Activated CD4-positive, CD25-positive, alpha-beta regulatory T cell treated with anti-CD3 and anti-CD28 coated beads, Interleukin-2, amount 50 U/mL, for 24 hours (primary cell): ENCODE measurements at regions not wholly inside any gene's neighbourhood (a gene's known extent, or its start where the extent isn't known, plus 50 kb on each side); places are given as distances from the start of the nearest gene placed in this dataset.
A peak's percentile ranks its signal among the peaks of the same experiment; 100 is the strongest.

Experiments
- ATAC-seq, 2 donors: fragments of 150-1000 bp; cut with Tn5 transposase; one replicate each; pipeline ENCODE4 v1.10.0; 2021; ENCODE audit warnings: mild to moderate bottlenecking in 1 of 2, moderate library complexity in 1 of 2

DNA sequence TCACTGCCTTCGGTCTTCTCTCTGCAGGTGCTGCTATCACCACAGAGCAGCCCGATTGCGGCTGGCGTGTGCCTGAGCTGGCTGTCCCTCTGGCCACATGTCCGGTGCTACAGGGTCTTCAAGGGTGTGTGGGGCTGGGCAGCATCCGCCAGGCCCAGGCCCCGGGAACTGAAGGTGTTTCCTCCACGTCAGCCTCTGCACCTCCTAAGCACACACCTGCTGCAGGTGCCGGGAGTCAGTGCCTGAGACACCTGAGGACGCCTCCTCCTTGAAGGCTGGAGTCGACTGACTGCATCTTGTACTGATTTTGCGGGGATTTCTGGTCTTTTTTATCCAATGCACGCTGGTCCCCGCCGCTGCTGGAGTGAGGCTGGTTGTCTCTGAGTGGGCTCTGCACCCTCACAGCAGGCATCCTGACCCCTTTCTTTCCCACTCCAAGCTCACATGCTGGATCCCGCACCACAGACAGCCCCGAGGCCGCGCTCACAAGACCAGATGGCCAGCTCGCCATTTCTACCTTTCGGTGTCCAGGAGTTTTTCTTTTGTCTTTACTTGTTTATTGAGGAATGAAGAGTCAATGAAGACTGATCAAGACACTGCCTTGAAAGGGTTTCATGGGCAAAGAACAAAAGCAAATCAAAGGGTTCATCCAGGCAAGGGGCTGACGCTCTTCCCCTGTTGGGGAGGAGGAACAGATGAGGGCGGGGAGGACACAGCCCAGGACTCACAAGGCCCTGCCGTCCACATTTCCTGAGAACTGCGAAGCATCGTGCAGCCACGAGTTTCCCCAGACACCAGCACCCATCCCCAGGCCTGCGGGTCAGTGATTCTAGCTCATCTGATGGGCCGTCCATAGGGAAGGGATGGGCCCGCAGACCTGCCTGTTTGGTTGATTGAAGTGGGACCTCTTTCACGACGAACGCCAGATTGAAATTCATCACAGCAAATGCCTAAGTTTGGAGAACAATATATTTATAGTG is 203.8 kb upstream of the SOX1 start:
- ATAC-seq: no peak

DNA sequence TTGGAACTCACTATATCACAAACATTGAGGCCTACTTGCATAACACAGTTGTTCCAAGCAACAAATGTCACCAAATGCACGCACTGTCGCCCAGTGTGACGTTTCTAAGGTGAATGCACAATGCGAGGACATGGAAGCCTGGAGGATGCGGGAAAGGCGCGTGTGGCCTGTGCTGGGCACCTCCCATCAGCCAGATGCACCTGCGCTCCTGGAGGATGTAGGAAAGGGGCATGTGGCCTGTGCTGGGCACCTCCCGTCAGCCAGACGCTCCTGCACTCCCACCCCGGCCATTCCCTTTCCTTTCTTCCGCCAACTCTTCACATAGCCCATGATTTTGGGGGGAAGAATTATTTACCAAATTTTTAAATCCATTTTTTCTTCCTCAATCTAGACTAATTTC is 202.4 kb upstream of the SOX1 start:
- no peak for ATAC-seq

DNA sequence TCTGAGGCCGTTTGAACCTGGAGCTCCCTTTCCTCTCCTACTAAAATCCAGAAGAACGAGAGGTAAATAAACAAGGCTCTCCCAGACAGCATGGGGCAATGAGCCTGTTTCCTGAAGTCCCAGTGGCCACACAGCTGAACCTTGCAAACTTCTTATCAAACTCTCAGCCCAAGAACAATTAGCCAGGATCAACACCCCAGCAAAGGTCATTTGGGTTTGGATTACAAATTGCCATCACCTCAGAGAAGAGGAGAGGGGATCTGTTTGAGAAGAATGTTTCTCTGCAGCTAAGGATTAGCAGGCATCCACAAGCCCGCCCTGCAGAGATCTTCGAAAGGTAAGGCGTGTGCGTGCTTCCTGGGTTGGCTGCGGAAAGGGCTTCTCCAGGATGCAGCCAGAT is 201.9 kb upstream of the SOX1 start:
- ATAC-seq: no peak

DNA sequence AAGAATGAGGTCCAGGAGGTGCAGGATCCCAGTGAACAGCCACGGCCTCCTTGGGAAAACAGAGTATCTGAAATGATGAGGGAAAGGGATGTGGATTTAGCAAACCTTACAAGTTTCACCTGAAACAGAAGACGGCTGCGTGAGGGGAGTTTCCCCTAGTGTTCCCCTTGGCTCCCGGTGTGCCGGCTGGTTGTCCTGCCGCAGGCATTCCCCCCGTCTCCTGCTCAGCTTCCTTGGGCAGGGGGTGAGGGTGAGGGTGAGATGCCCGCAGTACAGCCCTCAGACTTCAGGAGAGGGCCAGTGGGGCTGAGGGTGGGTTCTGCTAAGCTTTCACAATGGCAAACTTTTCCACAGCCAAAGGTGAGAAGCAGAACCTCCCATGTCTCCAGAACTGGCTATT is 201.1 kb upstream of the SOX1 start:
- no peak for ATAC-seq

DNA sequence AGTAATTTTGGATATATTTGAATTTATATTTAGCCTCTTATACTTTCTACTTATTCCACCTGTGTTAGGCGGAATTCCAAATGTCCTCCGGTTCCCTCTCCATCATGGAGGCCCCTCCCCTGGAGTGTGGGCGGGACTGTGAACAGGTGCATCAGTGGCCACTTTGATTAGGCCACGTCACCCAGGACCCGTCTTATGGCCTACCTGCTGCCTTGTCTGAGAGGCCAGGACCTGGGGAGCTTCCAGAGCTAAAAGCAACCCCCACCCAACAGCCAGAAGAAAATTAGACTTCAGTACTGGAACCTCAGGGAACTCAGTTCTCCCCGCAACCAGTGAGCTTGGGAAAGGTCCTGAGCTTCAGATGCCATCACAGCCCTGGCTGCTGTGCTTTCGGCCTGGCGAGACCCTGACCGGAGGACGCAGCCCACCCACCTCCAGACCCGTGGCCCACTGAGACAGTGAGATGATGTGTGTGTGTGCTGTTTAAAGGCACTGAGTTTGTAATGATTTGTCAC is 200.2 kb upstream of the SOX1 start:
- no peak for ATAC-seq

DNA sequence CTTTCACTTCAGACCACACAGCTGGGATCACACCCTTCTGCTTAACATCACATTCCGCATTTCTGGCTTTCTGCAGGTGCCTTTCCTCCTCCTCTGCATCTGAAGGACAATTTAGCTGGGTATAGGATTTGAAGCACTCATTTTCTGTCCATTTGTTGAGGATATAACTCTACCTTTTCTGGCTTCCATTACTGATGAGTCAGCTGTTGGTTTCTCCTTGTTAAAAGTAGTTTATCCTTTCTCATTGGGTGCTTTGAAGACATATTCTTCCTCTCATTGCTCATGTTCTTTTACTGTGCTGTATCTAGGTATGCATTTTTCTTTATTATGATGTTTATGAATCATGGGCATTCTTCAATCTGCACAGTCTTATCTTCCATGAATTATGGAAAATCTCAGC is 199.3 kb upstream of the SOX1 start:
- ATAC-seq: no peak

DNA sequence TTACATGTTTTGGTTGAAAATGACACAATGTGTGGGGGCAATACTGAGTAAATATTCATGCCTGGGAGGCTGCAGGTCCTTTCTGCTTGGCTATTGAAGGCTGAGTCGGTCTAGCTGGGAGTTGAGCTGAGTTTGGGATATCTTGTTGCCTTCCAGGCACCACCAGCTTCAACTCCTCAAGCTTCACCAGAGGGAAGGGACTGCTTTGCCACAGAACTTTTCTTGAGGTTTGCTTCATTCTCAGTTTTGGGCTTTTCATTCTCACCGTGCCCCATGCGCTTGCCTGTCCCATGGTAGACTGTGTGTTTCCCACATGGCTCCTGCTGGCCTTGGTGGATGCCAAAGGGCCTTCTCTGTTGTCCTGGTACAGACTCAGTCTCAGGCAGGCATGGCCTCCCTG is 198.2 kb upstream of the SOX1 start:
- no peak for ATAC-seq

DNA sequence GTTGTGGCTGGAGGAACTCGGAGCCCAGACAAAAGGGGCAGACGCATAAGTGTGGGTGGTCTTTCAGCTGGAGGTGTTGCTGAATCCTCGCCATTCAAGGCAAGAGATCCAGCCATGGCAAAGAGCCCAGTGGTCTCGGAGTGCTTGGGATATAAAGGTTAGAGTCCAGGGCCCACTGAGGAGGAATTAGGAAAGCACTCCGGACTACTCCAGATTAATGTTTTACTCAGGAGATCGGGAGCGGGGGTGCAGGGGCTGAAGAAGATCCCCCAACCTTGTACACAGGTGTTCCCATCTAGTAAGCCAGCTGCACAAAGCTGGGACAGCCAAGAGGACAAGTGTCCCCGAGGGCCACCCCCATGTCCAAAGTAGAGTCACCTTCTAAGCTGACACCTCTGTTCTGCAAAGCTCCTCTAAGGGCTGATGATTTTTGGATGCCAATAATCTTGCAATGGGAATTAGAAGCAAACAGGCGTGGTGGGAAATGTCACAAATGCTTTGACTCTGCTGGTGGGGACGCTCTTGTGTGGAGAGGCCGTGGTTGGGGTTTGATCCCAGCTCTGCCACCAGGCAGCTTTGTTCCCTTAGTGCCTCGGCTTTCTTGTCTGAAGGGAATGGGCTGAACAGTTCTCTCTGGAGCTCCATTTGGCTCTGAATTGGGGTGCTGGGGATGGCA is 194.3 kb upstream of the SOX1 start:
- no peak for ATAC-seq

DNA sequence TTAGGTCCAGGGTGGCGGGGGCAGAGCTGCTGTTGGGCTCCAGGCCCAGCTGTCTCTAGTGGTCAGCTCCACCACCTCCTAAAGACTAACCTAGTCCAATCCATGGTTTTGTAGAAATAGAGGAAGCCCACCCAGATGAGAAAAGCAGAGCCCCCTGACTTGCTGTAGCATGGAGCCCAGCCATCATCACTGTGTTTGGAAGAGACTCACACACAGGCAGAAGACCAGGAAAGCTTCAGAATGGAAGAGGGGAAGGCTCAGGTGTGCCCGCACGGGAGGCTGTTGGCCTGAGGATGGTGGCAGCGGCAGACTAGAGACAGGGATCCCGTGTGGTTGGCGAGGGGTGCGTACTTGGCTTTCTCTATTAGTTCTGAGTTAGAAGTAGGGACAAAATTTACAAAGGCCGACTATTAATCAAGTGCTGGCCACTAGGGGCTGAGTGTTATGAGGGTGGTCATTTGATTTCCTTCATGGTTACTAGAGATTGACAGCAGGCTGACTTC is 193.2 kb upstream of the SOX1 start:
- no peak for ATAC-seq

DNA sequence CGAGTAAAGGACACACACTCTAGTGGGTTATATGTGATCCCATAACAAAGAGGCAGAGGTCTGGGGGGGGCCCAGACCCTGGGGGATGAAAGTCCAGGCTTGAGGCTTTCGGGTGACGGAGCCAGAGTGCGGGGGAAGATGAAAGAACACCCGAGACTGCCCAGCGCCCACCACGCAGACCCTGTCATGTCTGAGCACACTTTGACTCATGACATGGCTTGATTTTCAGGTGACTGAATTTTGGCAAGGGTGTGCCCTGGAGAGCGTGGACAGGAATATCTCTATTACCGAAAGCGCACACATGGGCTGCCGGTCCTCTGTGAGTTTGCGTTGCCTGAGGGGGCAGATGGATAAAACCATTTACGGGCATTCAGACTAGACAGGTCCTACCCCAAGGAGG is 192.0 kb upstream of the SOX1 start:
- ATAC-seq: no peak

DNA sequence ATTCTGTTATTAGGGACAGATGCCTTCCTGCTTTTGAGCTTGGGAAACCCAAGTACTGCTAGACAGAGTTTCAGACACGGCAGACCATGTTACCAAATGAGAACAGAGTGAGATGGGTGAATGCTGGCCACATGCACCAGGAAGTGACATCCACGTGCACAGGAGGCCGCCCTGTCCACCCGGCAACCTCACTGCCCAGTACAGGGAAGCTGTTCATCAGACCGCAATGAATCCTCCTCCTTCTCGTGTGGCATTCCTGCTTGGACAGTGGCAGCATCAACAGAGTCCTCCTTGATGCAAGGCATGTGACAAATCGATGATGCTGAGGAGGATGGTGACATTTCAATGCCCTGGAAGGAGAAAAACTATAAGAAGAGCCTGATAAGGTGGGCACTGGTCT is 191.0 kb upstream of the SOX1 start:
- ATAC-seq: no peak

DNA sequence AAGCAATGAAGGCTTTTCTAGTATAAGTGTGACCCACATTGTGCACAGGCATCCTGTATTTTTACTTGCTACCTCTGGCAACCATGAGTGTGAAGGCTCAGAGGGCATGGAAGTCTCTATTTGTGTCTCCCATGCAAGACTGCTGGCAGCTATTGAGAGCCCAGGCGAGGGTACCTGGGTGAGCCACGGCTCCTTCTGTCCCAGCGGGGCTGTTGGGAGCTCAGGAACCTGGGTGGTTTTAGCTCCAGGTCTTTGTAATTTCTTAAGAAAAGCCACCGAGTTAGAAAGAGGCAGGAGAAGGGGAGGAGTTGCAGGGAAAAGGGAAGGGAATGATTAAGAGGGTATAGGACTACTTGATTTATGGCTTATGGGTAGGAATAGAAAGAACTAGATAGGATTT is 190.4 kb upstream of the SOX1 start:
- ATAC-seq: no peak

DNA sequence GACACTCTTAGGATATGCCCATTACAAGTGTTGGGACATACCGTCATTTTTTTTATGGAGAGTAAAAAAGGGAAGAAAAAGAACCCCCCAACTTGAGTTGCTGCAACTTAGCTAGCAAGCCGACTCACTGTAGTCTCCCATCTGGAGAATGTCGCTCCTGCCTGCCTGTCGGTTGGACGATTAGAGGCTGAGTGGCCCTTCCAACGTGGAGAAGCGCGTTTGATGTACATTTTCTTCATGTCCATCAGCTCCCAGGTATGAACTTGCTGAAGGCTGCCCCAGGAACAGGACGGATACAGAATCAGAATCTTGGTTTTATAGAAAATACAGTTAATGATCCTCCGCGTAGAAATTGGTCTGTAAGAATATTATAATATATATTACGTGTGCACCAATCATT is 189.0 kb upstream of the SOX1 start:
- ATAC-seq: no peak

DNA sequence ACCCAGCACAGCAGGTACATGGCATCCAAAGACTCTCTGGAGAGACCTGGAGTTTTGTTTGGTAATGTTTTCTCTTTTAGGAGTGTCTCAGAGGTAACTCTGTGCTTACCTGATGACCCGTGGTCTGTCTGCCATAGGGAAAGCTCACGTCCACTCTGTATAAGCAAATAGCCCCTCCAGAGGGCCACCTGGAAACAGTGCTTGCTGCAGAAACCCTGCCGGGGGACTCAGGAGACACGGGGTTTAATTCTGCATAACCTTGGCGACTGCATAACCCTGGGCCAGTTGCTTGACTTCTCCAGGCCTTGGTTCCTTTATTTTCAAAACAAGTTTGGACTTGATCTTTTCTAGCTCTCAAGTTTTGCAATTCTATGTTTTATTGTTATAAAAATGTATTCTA is 187.2 kb upstream of the SOX1 start:
- ATAC-seq: no peak

DNA sequence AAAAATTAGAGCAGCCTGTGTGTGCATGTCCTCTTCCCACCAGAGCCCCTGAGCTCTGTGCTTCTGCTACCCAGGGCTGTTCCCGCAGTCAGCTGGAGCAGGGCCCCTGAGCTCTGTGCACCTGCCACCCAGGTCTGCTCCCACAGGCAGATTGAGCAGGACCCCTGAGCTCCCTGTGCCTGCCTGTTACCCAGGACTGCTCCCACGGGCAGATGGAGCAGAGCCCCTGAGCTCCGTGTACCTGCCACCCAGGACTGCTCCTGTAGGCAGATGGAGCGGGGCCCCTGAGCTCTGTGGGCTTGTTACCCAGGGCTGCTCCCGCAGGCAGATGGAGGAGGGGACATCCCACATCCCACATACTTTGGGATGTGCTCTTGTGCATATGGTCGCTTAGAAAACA is 186.8 kb upstream of the SOX1 start:
- peak in 1 of 2 donors; percentile 13 for ATAC-seq

DNA sequence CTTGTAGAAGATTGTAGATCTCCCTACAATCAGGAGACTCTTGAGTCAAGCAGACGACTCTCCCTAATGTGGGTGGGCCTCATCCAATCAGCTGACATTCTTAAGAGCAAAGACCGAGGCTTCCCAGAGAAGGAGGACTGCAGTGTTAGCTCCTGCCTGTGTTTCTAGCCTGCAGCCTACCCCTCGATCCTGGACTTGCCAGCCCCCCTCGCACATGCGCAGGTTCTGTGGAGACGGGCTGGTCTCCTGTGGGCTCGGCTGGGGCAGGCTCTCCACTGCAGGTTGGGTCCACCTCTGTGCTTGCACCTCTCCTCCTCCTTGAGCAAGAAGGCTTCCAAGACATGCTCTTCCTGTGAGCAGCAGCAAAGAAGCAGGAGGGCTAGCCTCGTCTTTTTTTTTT is 185.2 kb upstream of the SOX1 start:
- ATAC-seq: no peak

DNA sequence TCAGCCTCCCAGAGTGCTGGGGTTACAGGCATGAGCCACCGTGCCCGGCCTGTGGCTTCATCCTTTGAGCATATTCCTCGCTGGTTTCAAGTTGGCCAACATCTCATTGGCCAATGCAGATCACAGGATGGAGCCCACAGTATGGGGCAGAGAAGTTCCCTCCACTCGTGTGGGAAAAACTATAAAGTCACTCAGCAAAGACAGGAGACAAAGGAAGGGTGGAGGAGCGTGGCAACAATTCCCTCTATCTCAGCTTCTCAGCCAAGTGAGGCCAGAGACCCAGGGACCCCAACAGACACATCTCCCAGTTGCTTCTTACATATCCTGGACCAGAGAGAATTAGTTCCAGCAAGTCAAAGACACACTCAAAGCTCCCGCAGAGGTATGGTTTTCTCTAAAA is 184.6 kb upstream of the SOX1 start:
- no peak for ATAC-seq

DNA sequence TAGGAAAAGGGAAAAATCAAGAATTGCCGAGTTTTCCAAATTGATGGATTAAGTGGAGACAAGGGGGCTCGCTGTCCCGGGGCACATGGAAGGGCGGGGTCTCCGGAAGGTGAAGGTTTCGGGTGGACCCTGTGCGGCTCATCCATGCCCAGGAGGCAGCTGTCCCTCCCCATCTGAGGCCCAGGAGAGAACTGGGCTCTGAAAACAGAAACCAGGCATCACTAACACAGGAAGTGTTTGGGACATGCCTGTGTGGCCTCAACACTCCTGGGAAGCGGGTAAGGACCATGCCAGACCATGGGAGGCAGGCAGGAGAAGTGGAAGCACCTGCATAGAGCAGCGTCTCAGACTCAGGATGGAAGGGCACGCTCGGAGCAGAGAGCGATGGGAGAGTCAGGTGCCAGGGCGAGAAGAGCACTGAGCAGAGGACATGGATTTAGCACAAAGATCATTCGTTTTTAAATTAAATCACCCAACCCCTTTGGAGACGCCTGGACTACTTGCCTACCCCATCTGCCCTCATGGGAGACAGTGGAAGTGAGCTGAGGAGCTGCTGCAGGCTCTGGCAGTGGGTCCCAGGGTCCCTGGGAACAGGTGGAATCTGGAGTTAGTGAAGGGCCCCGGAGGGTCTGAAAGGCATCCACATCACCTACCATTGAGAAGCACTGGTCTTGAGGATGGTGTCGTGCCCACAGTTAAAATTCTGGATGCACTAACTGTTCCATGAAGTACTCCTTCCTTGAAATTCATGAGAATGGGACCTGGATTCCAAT is 183.2 kb upstream of the SOX1 start:
- ATAC-seq: no peak

DNA sequence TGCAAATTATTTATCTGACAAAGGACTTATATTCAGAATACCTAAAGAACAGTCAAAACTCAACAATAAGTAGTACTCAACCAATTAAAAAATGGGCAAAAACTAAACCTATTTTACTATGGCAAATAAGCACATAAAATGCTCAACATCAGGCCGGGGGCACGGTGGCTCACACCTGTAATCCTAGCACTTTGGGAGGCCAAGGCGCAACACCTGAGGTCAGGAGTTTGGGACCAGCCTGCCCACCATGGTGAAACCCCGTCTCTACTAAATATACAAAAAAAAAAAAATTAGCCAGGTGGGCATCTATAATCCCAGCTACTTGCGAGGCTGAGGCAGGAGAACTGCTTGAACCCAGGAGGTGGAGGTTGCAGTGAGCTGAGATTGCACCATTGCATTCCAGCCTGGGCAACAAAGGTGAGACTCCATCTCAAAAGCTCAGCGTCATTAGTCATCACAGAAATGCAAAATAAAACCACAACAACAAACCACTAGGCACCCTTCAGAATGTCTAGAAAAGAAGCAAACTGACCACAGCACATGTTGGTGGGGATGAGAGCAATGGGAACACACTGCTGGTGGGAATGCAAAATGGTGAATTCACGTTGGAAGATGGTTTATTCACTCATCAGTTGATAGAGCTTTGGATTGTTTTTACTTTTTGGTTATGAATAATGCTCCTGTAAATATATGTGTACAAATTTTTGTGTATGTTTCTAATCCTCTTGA is 180.6 kb upstream of the SOX1 start:
- ATAC-seq: no peak

DNA sequence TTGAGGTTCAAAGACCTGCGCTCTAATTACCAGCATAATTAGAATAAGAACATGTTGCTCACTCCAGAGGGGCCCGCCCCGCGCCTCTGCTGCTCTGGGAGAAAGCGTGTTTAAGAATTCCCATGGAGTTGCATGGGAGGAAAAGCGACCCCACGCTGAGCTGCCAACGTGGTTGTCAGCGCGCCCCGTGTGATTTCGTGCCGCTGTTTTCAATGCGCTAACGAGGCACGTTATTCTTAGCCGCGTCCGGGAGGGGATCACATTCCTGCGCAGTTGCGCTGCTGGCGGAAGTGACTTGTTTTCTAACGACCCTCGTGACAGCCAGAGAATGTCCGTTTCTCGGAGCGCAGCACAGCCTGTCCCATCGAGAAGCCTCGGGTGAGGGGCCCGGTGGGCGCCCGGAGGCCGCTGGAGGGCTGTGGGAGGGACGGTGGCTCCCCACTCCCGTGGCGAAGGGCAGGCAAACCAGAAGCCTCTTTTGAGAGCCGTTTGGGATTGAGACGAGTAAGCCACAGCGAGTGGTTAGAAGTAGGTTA is 173.8 kb upstream of the SOX1 start:
- ATAC-seq: no peak

DNA sequence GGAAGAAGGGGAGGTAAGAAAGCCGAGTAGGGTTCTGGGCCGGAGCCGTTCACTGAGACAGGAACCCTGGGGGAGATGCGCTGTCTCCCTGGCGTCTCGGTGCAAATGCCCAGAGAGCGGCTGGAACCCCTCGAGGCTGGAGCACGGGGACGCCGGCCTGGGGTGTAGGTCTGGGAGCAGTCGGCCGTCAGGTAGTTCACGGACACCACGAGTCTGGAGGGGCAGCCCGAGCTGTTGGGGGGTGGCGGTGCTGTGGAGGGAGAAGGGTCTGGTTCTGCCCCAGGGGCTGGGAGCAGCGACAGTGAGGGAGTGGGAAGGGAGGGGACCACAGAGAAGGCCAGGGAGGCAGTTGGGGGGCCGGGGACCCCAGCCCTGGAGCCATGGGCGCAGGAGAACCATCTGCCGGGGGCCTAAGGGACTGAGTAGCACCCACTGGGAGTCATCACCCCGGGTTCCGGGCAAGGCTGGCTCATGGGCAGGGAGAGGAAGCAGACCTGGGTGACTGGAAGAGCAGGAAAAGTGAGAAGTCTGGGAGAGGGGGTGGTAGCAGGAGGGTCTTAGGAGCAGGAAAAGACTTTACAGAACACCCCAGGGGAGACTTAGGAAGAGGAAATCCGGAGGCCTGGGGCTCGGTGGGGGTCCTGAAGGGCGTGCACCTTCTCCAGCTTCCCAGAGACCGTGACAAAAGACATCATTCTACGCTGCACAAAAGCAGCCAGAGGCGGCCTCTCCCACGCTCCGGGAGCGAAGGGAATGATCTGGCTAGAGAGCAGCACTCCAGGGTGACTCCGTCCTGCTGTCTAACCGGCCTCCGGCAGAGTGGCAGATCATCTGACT is 173.1 kb upstream of the SOX1 start:
- no peak for ATAC-seq
